HL-60 (cell line): ENCODE measurements at regions not wholly inside any gene's neighbourhood (a gene's known extent, or its start where the extent isn't known, plus 50 kb on each side); places are given as distances from the start of the nearest gene placed in this dataset.

ENCODE experiments used
- DNase-seq, 2 experiments: peaks; one replicate each; pipeline ENCODE4 v3.0.0-alpha.2; 2010 to 2020; ENCODE audit warnings: low read depth in 1 of 2, low spot score in 1 of 2
- H3K27ac ChIP-seq: fragments of 250-450 bp; sonication (Bioruptor Pico); replicated peaks from 2 replicates; pipeline ENCODE4 v1.5.1; 2020; ENCODE audit warnings: mild to moderate bottlenecking, moderate library complexity
- H3K27me3 ChIP-seq: fragments of 250-450 bp; sonication (Bioruptor Pico); 2 replicates; pipeline ENCODE4 v1.5.1; 2021; ENCODE audit warnings: mild to moderate bottlenecking, moderate library complexity; ENCODE audit not compliant: insufficient read depth, poor library complexity, severe bottlenecking
- H3K4me3 ChIP-seq: replicated peaks from 2 replicates; pipeline ENCODE4 v1.5.1; 2011; ENCODE audit warnings: mild to moderate bottlenecking, control low read depth, low read length; ENCODE audit not compliant: insufficient read depth
- GABPA ChIP-seq: IDR thresholded peaks from 2 replicates; pipeline ENCODE4 v1.6.1; 2012; ENCODE audit warnings: low read depth
- POLR2AphosphoS5 ChIP-seq: IDR thresholded peaks from 2 replicates; pipeline ENCODE4 v1.6.1; 2012; ENCODE audit warnings: low read depth
- SPI1 ChIP-seq: IDR thresholded peaks from 2 replicates; pipeline ENCODE4 v1.6.1; 2012; ENCODE audit warnings: low read depth, mild to moderate bottlenecking, borderline replicate concordance
- TF ChIP-seq, protein P1 (sequence below): IDR thresholded peaks from 2 replicates; pipeline ENCODE4 v1.6.1; 2012; ENCODE audit warnings: low read depth; ENCODE audit not compliant: insufficient replicate concordance
- TF ChIP-seq, protein P2 (sequence below): IDR thresholded peaks from one replicate; pipeline ENCODE4 v1.5.1; 2011; ENCODE audit warnings: low read length, control low read depth, inconsistent platforms; ENCODE audit not compliant: insufficient read depth

DNA sequence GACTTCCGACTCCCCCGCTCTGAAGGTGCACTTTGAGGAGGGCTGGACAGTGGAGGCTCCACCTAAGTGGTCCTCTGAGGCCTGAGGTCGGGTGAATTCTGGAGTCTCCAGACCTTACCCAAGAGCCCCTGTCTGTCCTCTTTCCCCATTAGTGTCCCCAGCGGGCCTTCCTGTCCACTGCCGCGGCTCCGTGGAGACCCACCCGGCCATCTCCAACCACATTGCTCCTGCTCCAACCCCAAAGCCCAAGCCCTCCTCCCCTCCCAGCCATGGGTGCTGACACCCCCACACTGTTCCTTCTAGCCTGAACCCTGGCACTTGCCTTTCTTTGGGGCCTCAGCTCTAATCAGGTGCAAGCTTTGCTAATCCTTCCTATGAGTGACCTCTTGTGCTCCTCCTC, 283.1 kb upstream of the TNRC6C start:
- TF ChIP-seq GABPA = no peak
- TF ChIP-seq, protein P1, sequence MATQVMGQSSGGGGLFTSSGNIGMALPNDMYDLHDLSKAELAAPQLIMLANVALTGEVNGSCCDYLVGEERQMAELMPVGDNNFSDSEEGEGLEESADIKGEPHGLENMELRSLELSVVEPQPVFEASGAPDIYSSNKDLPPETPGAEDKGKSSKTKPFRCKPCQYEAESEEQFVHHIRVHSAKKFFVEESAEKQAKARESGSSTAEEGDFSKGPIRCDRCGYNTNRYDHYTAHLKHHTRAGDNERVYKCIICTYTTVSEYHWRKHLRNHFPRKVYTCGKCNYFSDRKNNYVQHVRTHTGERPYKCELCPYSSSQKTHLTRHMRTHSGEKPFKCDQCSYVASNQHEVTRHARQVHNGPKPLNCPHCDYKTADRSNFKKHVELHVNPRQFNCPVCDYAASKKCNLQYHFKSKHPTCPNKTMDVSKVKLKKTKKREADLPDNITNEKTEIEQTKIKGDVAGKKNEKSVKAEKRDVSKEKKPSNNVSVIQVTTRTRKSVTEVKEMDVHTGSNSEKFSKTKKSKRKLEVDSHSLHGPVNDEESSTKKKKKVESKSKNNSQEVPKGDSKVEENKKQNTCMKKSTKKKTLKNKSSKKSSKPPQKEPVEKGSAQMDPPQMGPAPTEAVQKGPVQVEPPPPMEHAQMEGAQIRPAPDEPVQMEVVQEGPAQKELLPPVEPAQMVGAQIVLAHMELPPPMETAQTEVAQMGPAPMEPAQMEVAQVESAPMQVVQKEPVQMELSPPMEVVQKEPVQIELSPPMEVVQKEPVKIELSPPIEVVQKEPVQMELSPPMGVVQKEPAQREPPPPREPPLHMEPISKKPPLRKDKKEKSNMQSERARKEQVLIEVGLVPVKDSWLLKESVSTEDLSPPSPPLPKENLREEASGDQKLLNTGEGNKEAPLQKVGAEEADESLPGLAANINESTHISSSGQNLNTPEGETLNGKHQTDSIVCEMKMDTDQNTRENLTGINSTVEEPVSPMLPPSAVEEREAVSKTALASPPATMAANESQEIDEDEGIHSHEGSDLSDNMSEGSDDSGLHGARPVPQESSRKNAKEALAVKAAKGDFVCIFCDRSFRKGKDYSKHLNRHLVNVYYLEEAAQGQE = no peak
- TF ChIP-seq POLR2AphosphoS5 = no peak
- TF ChIP-seq, protein P2, sequence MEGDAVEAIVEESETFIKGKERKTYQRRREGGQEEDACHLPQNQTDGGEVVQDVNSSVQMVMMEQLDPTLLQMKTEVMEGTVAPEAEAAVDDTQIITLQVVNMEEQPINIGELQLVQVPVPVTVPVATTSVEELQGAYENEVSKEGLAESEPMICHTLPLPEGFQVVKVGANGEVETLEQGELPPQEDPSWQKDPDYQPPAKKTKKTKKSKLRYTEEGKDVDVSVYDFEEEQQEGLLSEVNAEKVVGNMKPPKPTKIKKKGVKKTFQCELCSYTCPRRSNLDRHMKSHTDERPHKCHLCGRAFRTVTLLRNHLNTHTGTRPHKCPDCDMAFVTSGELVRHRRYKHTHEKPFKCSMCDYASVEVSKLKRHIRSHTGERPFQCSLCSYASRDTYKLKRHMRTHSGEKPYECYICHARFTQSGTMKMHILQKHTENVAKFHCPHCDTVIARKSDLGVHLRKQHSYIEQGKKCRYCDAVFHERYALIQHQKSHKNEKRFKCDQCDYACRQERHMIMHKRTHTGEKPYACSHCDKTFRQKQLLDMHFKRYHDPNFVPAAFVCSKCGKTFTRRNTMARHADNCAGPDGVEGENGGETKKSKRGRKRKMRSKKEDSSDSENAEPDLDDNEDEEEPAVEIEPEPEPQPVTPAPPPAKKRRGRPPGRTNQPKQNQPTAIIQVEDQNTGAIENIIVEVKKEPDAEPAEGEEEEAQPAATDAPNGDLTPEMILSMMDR = no peak
- H3K27me3 ChIP-seq = peaks cover 4% of the 10 kb centered on the region
- no peak overlapping the region for H3K4me3 ChIP-seq
- H3K27ac ChIP-seq = no peak overlapping the region
- DNase-seq = no peak

DNA sequence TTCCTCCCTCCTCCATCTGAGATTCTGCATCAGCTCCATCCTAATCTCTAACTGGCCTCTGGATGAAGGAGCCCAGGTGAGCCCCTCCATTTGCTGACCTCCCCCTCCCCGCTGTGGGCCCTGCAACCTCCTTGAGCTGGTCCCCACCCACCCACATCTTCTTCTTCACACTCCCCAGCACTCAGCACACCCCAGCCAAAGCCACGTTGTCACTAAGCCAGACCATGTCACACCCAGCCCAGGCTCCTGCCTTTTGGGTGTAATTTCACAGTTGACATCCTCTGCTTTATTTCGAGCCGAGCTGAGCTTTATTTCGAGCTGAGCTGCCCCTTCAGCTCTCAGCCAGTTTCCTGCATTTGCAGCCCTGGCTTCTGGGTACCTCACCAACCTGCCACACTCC, 282.7 kb upstream of the TNRC6C start:
- DNase-seq = no peak
- H3K27me3 ChIP-seq = peaks cover 4% of the 10 kb centered on the region
- TF ChIP-seq POLR2AphosphoS5 = no peak
- TF ChIP-seq, protein P2 = no peak
- TF ChIP-seq, protein P1 = no peak
- no peak for TF ChIP-seq GABPA
- no peak for TF ChIP-seq SPI1
- no peak overlapping the region for H3K27ac ChIP-seq
- no peak overlapping the region for H3K4me3 ChIP-seq

DNA sequence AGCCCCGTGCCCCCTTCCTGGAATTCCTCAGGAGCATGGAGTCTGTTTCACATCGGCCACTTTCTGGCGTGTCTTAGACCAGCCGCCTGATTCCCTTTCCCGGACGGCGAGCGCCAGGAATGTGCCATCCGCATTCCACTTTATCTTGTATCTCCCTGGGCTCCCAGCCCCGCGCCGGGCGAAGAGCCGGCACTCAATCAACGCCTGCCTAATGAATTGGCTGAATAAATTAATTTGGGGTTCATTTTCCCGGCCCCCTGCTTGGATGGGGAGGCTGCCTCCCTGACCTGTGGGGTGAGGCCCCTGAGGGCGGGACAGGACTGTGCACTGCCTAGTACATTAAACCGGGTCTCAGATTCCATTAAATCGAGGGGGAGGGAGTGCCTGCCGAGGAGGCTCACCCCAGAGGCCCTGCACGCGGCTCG, 282.3 kb upstream of the TNRC6C start:
- DNase-seq = no peak
- no peak for TF ChIP-seq GABPA
- TF ChIP-seq SPI1 = no peak
- TF ChIP-seq POLR2AphosphoS5 = no peak
- TF ChIP-seq, protein P1 = no peak
- TF ChIP-seq, protein P2 = no peak
- H3K27me3 ChIP-seq = peaks cover 4% of the 10 kb centered on the region
- H3K4me3 ChIP-seq = no peak overlapping the region
- no peak overlapping the region for H3K27ac ChIP-seq
